Heart right ventricle (tissue), 16 donors: ENCODE measurements at regions not wholly inside any gene's neighbourhood (a gene's known extent, or its start where the extent isn't known, plus 50 kb on each side); places are given as distances from the start of the nearest gene placed in this dataset.

Source experiments
- ATAC-seq, 8 donors: fragments of 200-7000 bp; cut with Tn5 transposase; one replicate each; pipeline ENCODE4 v1.9.1; 2020; ENCODE audit warnings: mild to moderate bottlenecking in 8 of 8, moderate library complexity in 8 of 8, moderate number of reproducible peaks in 1 of 8
- DNase-seq, 2 donors: peaks; one replicate each; pipeline ENCODE4 v3.0.0-alpha.2; 2020
- H3K27ac ChIP-seq, 10 donors: fragments of 200-600 bp; sonication (generic) in 2 of 10; one replicate each; pipeline versions ENCODE4 v1.5.0 to v1.8.0; 2020 to 2022; ENCODE audit warnings: mild to moderate bottlenecking in 3 of 10
- H3K27me3 ChIP-seq, 7 donors: fragments of 200-600 bp; one replicate each; pipeline ENCODE4 v1.8.0; 2021 to 2022; ENCODE audit warnings: mild to moderate bottlenecking in 2 of 7
- H3K36me3 ChIP-seq, 9 donors: fragments of 200-600 bp; sonication (generic) in 1 of 9; one replicate each; pipeline versions ENCODE4 v1.5.0 to v1.8.0; 2020 to 2022; ENCODE audit warnings: mild to moderate bottlenecking in 2 of 9
- H3K4me1 ChIP-seq, 9 donors: fragments of 200-600 bp; sonication (generic) in 1 of 9; one replicate each; pipeline versions ENCODE4 v1.5.0 to v1.8.0; 2020 to 2022; ENCODE audit warnings: mild to moderate bottlenecking in 4 of 9
- H3K4me3 ChIP-seq, 10 donors: fragments of 200-600 bp; sonication (generic) in 2 of 10; one replicate each; pipeline versions ENCODE4 v1.5.0 to v1.8.0; 2020 to 2022; ENCODE audit warnings: mild to moderate bottlenecking in 7 of 10, moderate library complexity in 2 of 10
- H3K9me3 ChIP-seq, 11 donors: fragments of 200-600 bp in 10 of 11; sonication (generic) in 2 of 11; one replicate each; pipeline versions ENCODE4 v1.5.0 to v1.8.0; 2013 to 2022; ENCODE audit warnings: mild to moderate bottlenecking in 2 of 11, control low read depth in 1 of 11, moderate library complexity in 1 of 11
- WGBS, 2 donors: extraction: QIAGEN DNeasy Blood & Tissue Kit; methylation state at CpG; one replicate each; pipeline ENCODE4 v1.1.7; 2013; ENCODE audit warnings: inconsistent platforms in 1 of 2; 5-methylcytosine and 5-hydroxymethylcytosine counted together
- intact Hi-C, 10 donors: fragments of 100-400 bp; cut with DNase I; formaldehyde crosslinking; loops; one replicate each; pipeline versions ENCODE4 v1.11.1 to v1.14.2; 2022
- TF ChIP-seq, protein P1 (sequence below), 9 donors: fragments of 200-600 bp; sonication (generic) in 2 of 9; IDR thresholded peaks; one replicate each; pipeline versions ENCODE4 v1.5.0 to v1.8.0; 2021 to 2022; ENCODE audit warnings: antibody characterized with exemption in 9 of 9, mild to moderate bottlenecking in 5 of 9, moderate library complexity in 1 of 9
- donor health status: Arrhythmogenic right ventricular cardiomyopathy.
- donor health status: ischemic (EF 13 %, LVEDD 7.1; RV severe dilation, severe dysfunction).
- donor health status: healthy with polysubstance abuse.
- donor health status: DM: no; HTN: yes; CAD: no.
- donor health status: DM: no; HTN: no; CAD: no.
- donor health status: ischemic (EF 25% LVEDD 6.9; RV normal size, moderate dysfunction).
- donor health status: ischemic (EF 25% LVEDD 5.7; RV mildly dilated, moderate dysfunction).
- donor health status: healthy.
- donor health status: DM: yes; HTN: yes; CAD: no.
- donor health status: Ischemic cardiomyopathy.
- donor health status: ischemic (EF 35%, LVEDD 5.7; RV mildly dilated, moderate dysfunction).
- donor health status: nonischemic (EF 11% LVEDD 7.7; RV severe dilation, severe dysfunction).
- donor health status: DM: yes; HTN: yes; CAD: no.
- donor health status: PGD.
- donor health status: ischemic (EF 29% LVEDD 5.4; RV normal size, mild dysfunction).
- donor health status: nonischemic (EF 23%, LVEDD 6.1; RV moderate dilation, normal function).

GRCh38 chr4:63526251-63526650 lies 883.0 kb downstream of the TECRL start:
- Histone ChIP-seq H3K9me3 (peaks cover 0 to 13% (median 6%) of the 10 kb centered on the region in 11 donors), H3K27me3 (no peaks in the 10 kb centered on the region), H3K4me3 (no peak overlapping the region), H3K36me3 (no peaks in the 10 kb centered on the region), H3K4me1 (no peaks in the 10 kb centered on the region), H3K27ac (no peak overlapping the region)
- ATAC-seq, result no peak
- WGBS, 2 donors, result 87 to 98% methylated on average over 1 of the region's 1 CpG
- TF ChIP-seq, protein P1, sequence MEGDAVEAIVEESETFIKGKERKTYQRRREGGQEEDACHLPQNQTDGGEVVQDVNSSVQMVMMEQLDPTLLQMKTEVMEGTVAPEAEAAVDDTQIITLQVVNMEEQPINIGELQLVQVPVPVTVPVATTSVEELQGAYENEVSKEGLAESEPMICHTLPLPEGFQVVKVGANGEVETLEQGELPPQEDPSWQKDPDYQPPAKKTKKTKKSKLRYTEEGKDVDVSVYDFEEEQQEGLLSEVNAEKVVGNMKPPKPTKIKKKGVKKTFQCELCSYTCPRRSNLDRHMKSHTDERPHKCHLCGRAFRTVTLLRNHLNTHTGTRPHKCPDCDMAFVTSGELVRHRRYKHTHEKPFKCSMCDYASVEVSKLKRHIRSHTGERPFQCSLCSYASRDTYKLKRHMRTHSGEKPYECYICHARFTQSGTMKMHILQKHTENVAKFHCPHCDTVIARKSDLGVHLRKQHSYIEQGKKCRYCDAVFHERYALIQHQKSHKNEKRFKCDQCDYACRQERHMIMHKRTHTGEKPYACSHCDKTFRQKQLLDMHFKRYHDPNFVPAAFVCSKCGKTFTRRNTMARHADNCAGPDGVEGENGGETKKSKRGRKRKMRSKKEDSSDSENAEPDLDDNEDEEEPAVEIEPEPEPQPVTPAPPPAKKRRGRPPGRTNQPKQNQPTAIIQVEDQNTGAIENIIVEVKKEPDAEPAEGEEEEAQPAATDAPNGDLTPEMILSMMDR (IDR thresholded peaks at IDR 0.05), result no peak
- intact Hi-C loops, result no loop called here
- no peak for DNase-seq

DNA sequence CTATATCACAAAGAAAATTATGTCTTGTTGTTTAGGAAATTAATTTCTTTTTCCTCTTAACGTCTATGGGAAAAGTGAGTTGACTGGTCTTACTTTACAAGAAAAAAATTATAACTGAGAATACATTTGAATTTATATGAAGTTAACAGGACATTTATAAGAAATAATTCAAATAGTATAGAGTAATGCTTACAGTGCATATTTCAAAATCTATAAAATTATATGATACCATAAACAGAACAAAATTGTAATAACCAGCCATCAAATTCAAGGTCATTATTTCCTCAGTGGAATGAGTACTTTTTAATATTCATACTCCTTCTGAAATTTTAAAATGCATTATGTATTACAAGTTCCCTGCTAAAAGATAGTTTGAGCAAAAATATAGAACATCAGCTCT lies 884.5 kb downstream of the TECRL start:
- no peaks in the 10 kb centered on the region for H3K27me3 ChIP-seq
- no peak for DNase-seq
- peaks cover 0 to 28% (median 12%) of the 10 kb centered on the region in 11 donors for H3K9me3 ChIP-seq
- no peak overlapping the region for H3K27ac ChIP-seq
- H3K4me3 ChIP-seq, result no peak overlapping the region
- no peaks in the 10 kb centered on the region for H3K36me3 ChIP-seq
- TF ChIP-seq, protein P1 (IDR thresholded peaks at IDR 0.05), result no peak
- no peak for ATAC-seq
- 69 to 76% methylated on average over 1 of the region's 1 CpG for WGBS, 2 donors
- intact Hi-C loops, result no loop called here
- H3K4me1 ChIP-seq, result no peaks in the 10 kb centered on the region

DNA sequence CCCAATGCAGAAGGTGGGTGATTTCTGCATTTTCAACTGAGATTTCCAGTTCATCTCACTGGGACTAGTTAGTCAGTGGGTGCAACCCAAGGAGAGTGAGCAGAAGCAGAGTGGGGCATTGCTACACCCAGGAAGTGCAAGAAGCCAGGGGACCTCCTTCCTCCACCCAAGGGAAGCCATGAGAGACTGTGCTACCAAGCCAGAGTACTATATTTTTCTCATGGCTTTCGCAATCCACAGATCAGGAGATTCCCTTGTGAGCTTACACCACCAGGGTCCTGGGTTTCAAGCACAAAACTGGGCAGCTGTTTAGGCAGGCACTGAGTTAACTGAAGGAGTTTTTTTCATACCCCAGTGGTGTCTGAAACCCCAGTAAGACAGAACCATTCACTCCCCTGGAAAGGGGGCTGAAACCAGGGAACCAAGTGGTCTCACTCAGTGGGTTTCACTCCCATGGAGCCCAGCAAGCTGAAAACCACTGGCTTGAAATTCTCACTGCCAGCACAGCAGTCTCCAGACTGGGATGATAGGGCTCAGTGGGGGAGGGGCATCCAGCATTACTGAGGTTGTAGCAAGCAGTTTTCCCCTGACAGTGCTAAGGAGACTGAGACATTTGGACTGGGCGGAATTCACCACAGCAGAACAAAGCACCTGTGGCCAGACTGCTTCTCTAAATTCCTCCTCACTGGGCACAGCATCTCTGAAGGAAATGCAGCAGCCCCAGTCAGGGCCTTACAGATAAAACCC lies 903.4 kb downstream of the TECRL start:
- intact Hi-C loops, result no loop called here
- ATAC-seq (no peak), DNase-seq (no peak)
- no peaks in the 10 kb centered on the region for H3K36me3 ChIP-seq
- no peaks in the 10 kb centered on the region for H3K4me1 ChIP-seq
- H3K27ac ChIP-seq, result no peak overlapping the region
- TF ChIP-seq, protein P1 (IDR thresholded peaks at IDR 0.05), result no peak
- peaks cover 0 to 20% (median 0%) of the 10 kb centered on the region in 11 donors for H3K9me3 ChIP-seq
- 76 to 80% methylated on average over 2 of the region's 2 CpGs for WGBS, 2 donors
- H3K4me3 ChIP-seq, result no peak overlapping the region
- H3K27me3 ChIP-seq, result no peaks in the 10 kb centered on the region

- H3K27me3 ChIP-seq, result no peaks in the 10 kb centered on the region
- intact Hi-C loops, result no loop called here
- no peak for ATAC-seq
- H3K9me3 ChIP-seq, result no peaks in the 10 kb centered on the region
- H3K36me3 ChIP-seq, result no peaks in the 10 kb centered on the region
- no peak overlapping the region for H3K27ac ChIP-seq
- TF ChIP-seq, protein P1 (IDR thresholded peaks at IDR 0.05), result no peak
- H3K4me1 ChIP-seq, result no peaks in the 10 kb centered on the region
- H3K4me3 ChIP-seq, result no peak overlapping the region
- DNase-seq, result no peak
Observed at GRCh38 chr4:63493265-63493664, 916.0 kb downstream of the TECRL start.
